Spleen (tissue), 11 donors: ENCODE measurements at regions not wholly inside any gene's neighbourhood (a gene's known extent, or its start where the extent isn't known, plus 50 kb on each side); places are given as distances from the start of the nearest gene placed in this dataset.

ENCODE experiments used
- DNase-seq: peaks from one replicate; pipeline ENCODE4 v3.0.0-alpha.2; 2020
- H3K27ac ChIP-seq, 8 donors: fragments of 200-600 bp; sonication (generic) in 7 of 8; 1 replicate in 4 of 8; 2 replicates in 4 of 8; pipeline versions ENCODE4 v1.5.0 to v1.8.0; 2016 to 2021; ENCODE audit warnings: inconsistent platforms in 4 of 8, mild to moderate bottlenecking in 4 of 8, moderate library complexity in 1 of 8
- H3K27me3 ChIP-seq, 7 donors: fragments of 200-600 bp; sonication (generic) in 6 of 7; replicated peaks in 1 of 7; 1 replicate in 4 of 7; 2 replicates in 3 of 7; pipeline versions ENCODE4 v1.5.0 to v1.8.0; 2016 to 2021; ENCODE audit warnings: inconsistent platforms in 3 of 7, mild to moderate bottlenecking in 1 of 7
- H3K36me3 ChIP-seq, 6 donors: fragments of 200-600 bp; sonication (generic) in 5 of 6; 1 replicate in 4 of 6; 2 replicates in 2 of 6; pipeline versions ENCODE4 v1.5.0 to v1.8.0; 2016 to 2021; ENCODE audit warnings: inconsistent platforms in 2 of 6
- H3K4me1 ChIP-seq, 6 donors: fragments of 200-600 bp; sonication (generic) in 5 of 6; 1 replicate in 3 of 6; 2 replicates in 3 of 6; pipeline versions ENCODE4 v1.5.0 to v1.8.0; 2016 to 2021; ENCODE audit warnings: inconsistent platforms in 3 of 6
- H3K4me3 ChIP-seq, 8 donors: fragments of 200-600 bp; sonication (generic) in 7 of 8; 1 replicate in 4 of 8; 2 replicates in 4 of 8; pipeline versions ENCODE4 v1.5.0 to v1.8.0; 2016 to 2021; ENCODE audit warnings: inconsistent platforms in 4 of 8, mild to moderate bottlenecking in 4 of 8, moderate library complexity in 2 of 8
- H3K9me3 ChIP-seq, 8 donors: fragments of 200-600 bp; sonication (generic) in 7 of 8; 1 replicate in 4 of 8; 2 replicates in 4 of 8; pipeline versions ENCODE4 v1.5.0 to v1.8.0; 2016 to 2021; ENCODE audit warnings: inconsistent platforms in 4 of 8
- CTCF ChIP-seq, 11 experiments: fragments of 200-600 bp in 7 of 11; fragments of 450-650 bp in 4 of 11; sonication (generic) in 4 of 11; IDR thresholded peaks in 8 of 11; conservative IDR thresholded peaks in 3 of 11; 1 replicate in 7 of 11; 2 replicates in 4 of 11; pipeline versions ENCODE4 v1.4.0 to v1.8.0; 2016 to 2021; ENCODE audit warnings: antibody characterized with exemption in 11 of 11, inconsistent platforms in 4 of 11, mild to moderate bottlenecking in 1 of 11
- POLR2A ChIP-seq, 3 donors: fragments of 450-650 bp; IDR thresholded peaks; one replicate each; pipeline ENCODE4 v1.5.1; 2017; ENCODE audit warnings: antibody characterized with exemption in 3 of 3, mild to moderate bottlenecking in 1 of 3
- POLR2AphosphoS5 ChIP-seq, 3 donors: sonication (generic); formaldehyde crosslinking; IDR thresholded peaks; one replicate each; pipeline ENCODE4 v1.5.1; 2017; ENCODE audit warnings: antibody characterized with exemption in 3 of 3
- WGBS, 5 donors: extraction: QIAGEN DNeasy Blood & Tissue Kit in 3 of 5; methylation state at CpG; one replicate each; pipeline versions ENCODE4 v1.1.5 to v1.1.7; 2013 to 2018; 5-methylcytosine and 5-hydroxymethylcytosine counted together
- intact Hi-C: fragments of 100-400 bp; cut with DNase I; formaldehyde crosslinking; loops from one replicate; pipeline ENCODE4 v1.15.0; 2023; ENCODE audit warnings: low total_unique reads
- donor health status: healthy with polysubstance abuse.
- donor health status: DM: no; HTN: no; CAD: no; lungs with moderate emphysema.
- donor health status: DM: no; HTN: no; CAD: no.
- donor health status: Bipolar disorder and iron deficiency.
- donor health status: healthy.
- donor health status: DM: no; HTN: no; CAD: no.
- donor health status: DM: yes; HTN: yes; CAD: no.

DNA sequence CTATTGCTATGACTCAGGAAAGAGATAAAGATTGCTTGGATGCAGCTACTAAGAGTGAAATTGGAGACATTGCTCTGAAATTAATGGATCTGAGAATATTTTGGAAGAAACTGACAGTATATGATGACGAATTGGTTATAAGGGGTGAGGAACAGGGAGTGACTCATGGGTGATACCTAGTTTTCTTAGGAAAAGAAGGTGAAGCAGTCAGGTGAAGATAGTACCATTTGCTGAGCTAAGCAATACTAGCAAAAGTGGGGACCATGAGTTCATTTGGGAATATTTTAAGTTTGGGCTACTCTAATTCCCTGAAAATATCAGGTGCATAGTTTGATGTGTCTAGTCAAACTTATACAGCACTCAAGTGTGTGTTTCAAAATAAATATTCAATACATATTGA, 260.1 kb upstream of the NFIA start:
- intact Hi-C loops = no loop called here
- TF ChIP-seq CTCF (IDR thresholded peaks at IDR 0.05 in 8 of 11, conservative IDR thresholded peaks at IDR 0.05 in 3 of 11) = no peak
- no peak for TF ChIP-seq POLR2AphosphoS5 (IDR thresholded peaks at IDR 0.05)
- no peak for TF ChIP-seq POLR2A (IDR thresholded peaks at IDR 0.05)
- H3K36me3 ChIP-seq = no peaks in the 10 kb centered on the region
- no peak overlapping the region for H3K27ac ChIP-seq
- no peak for DNase-seq
- H3K4me3 ChIP-seq = no peak overlapping the region
- H3K4me1 ChIP-seq = no peaks in the 10 kb centered on the region
- no peaks in the 10 kb centered on the region for H3K27me3 ChIP-seq
- WGBS, 5 donors = 74 to 90% (median 76%) methylated on average over 1 of the region's 1 CpG
- peaks cover 0 to 7% (median 0%) of the 10 kb centered on the region in 8 donors for H3K9me3 ChIP-seq

- Histone ChIP-seq H3K9me3 (no peaks in the 10 kb centered on the region), H3K4me1 (no peaks in the 10 kb centered on the region), H3K36me3 (no peaks in the 10 kb centered on the region), H3K4me3 (no peak overlapping the region), H3K27ac (no peak overlapping the region), H3K27me3 (no peaks in the 10 kb centered on the region)
- WGBS, 5 donors = 88 to 98% (median 90%) methylated on average over 1 of the region's 1 CpG
- intact Hi-C loops = no loop called here
- no peak for TF ChIP-seq CTCF (IDR thresholded peaks at IDR 0.05 in 8 of 11, conservative IDR thresholded peaks at IDR 0.05 in 3 of 11)
- TF ChIP-seq POLR2AphosphoS5 (IDR thresholded peaks at IDR 0.05) = no peak
- TF ChIP-seq POLR2A (IDR thresholded peaks at IDR 0.05) = no peak
- no peak for DNase-seq
Observed at GRCh38 chr1:60821156-60821555, 261.2 kb upstream of the NFIA start.

- no peaks in the 10 kb centered on the region for H3K4me1 ChIP-seq
- DNase-seq = no peak
- TF ChIP-seq CTCF (IDR thresholded peaks at IDR 0.05 in 8 of 11, conservative IDR thresholded peaks at IDR 0.05 in 3 of 11) (no peak), POLR2AphosphoS5 (IDR thresholded peaks at IDR 0.05) (no peak), POLR2A (IDR thresholded peaks at IDR 0.05) (no peak)
- no peak overlapping the region for H3K27ac ChIP-seq
- WGBS, 5 donors = 64 to 77% (median 74%) methylated on average over 4 of the region's 4 CpGs
- no peaks in the 10 kb centered on the region for H3K36me3 ChIP-seq
- no peaks in the 10 kb centered on the region for H3K27me3 ChIP-seq
- intact Hi-C loops = no loop called here
- no peak overlapping the region for H3K4me3 ChIP-seq
- no peaks in the 10 kb centered on the region for H3K9me3 ChIP-seq
Observed at GRCh38 chr1:60818969-60819701, 263.2 kb upstream of the NFIA start.

- H3K4me3 ChIP-seq = no peak overlapping the region
- intact Hi-C loops = no loop called here
- H3K4me1 ChIP-seq = peaks cover 0 to 3% (median 0%) of the 10 kb centered on the region in 6 donors
- H3K36me3 ChIP-seq = no peaks in the 10 kb centered on the region
- no peak for TF ChIP-seq POLR2A (IDR thresholded peaks at IDR 0.05)
- TF ChIP-seq CTCF (IDR thresholded peaks at IDR 0.05 in 8 of 11, conservative IDR thresholded peaks at IDR 0.05 in 3 of 11) = no peak
- TF ChIP-seq POLR2AphosphoS5 (IDR thresholded peaks at IDR 0.05) = no peak
- WGBS, 5 donors = 74 to 85% (median 79%) methylated on average over 3 of the region's 3 CpGs
- no peak overlapping the region for H3K27ac ChIP-seq
- H3K27me3 ChIP-seq = no peaks in the 10 kb centered on the region
- DNase-seq = no peak
- no peaks in the 10 kb centered on the region for H3K9me3 ChIP-seq
Observed at GRCh38 chr1:60813071-60813470, 269.3 kb upstream of the NFIA start.
